HG03558 (cell line): ENCODE measurements at regions not wholly inside any gene's neighbourhood (a gene's known extent, or its start where the extent isn't known, plus 50 kb on each side); places are given as distances from the start of the nearest gene placed in this dataset.

ENCODE experiments used
- ATAC-seq: cut with Tn5 transposase; IDR thresholded peaks from one replicate; pipeline ENCODE4 v1.9.1; 2021; ENCODE audit warnings: moderate number of reproducible peaks; ENCODE audit not compliant: unreplicated experiment; ENCODE audit errors: extremely low read depth

DNA sequence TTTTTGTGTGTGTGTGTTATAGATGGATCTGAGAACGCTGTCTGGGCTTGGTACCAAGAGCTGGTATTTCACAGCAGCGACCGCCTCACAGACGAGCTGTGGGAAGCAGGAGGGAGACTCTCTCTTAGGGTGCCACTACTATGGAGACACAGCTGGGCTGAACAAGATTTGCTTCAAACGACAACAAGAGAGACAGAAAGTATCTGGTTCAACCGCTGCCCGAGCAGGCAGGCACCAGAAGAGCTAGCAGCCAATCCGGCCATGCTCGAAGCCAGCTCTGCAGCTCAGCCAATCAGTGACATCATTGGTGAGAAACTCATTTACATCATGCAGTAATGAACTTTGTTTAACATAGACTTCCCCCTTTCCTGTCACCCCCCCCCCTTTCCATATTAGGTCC is 341.3 kb downstream of the USP25 start:
- ATAC-seq: no peak

DNA sequence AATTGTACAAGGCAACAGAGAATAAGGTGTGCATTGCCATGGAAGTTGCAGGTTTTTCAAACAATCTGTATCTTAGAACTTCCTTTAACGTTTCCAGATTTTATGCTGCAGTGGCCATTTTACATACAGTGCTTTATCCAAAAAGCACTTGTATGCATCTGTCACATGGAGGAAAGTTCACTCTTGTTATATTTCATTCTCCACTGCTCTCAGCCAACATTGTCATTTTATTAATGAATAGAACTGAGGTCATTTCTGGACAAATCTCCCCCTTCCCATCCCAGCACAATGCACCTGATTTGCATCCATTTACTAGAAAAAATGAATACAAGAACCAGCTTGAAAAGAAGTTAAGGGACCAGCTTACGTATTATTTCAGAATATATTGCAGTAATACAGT is 342.0 kb downstream of the USP25 start:
- no peak for ATAC-seq

GRCh38 chr21:16072221-16072620 is 342.4 kb downstream of the USP25 start:
- no peak for ATAC-seq

GRCh38 chr21:16072737-16073136 is 343.0 kb downstream of the USP25 start:
- ATAC-seq: no peak

- no peak for ATAC-seq
Measured at GRCh38 chr21:16073586-16073985, 343.8 kb downstream of the USP25 start.

DNA sequence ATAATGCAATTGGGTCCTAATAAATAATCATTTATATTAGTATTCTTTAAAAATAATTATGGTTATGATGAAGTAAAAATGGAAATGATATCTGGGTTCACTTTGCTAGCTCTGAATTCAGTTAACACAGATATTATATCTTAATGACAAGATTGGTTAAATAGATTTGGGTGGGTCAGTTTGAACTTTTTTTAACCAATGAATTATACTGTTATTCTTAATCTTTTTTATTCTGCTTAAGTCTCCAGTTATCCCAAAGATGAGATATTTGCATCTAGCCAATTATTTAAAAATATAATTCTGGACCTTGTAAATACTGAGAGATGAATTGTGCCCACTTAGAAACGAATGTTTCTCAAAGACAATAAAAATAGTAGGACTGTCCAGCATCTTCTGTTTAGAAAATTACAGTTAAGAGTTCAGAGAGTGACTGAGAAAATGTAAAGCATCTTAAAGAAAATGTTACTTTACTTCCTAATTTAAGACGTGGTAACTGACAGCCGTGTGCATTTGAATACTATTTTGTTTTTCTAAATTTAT is 345.2 kb downstream of the USP25 start:
- no peak for ATAC-seq

DNA sequence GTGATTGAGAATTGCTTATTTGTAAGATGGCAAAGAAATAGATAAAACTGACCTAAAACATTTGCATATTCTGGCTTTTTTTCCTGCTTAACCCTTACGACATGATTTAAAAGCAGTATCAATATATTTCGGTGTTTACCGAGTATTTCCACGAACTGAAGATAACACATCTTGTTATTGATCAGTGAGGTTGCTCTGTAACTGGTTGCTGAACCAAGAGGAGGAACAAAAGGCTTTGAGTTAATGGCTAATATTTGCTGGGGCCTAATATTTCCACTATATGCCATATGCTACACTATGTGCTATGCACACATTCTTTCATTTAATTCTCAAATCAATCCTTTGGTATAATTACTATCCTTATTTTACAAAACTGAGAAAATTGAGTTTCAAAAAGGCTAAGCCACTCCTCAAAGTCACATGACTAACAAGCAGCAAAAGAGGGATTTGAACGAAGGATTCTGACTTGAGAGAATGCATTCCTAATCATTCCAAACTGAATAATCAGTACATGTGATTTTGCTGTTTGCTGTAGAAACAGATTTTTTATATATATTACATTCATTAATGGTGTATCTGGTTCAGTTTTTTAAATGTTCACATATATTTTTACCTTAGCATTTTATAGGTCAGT is 346.0 kb downstream of the USP25 start:
- ATAC-seq: no peak

DNA sequence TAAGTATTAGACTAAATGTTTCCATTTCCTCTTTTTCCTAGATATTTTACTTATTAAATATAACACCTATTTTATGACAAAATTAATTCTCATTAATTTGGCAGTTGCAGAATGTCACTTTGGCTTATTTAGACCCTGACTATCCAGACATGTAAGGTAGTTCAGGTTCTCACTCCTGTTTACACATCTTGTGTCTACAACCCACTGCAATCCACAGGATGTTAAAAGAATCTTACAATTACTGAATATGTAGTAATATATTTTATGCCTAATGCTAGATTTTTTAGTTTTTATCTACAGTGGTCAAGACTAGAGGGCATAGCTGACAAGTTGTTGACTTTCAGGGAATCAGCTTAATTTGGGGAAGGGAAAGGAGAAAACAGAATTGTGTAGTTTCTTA is 346.7 kb downstream of the USP25 start:
- ATAC-seq: no peak

- no peak for ATAC-seq
Measured at GRCh38 chr21:16078382-16078781, 348.6 kb downstream of the USP25 start.

DNA sequence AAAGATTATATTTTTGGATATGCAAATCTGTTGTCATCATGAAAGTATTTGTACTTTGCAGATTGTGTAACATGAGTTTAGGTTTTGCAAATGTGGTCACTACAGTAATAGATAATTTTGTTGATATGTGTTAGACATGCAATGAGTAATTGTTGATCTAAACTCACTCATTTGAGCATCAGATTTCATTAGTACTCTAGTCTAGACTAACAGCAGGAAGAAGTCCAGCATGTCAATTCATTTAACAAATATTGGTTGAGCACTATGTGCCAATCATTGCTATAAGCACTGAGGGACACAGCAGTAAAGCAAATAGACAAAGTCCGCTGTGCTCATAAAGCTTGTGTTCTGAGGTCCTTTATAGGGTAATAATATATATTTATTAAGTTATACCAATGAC is 350.0 kb downstream of the USP25 start:
- no peak for ATAC-seq

DNA sequence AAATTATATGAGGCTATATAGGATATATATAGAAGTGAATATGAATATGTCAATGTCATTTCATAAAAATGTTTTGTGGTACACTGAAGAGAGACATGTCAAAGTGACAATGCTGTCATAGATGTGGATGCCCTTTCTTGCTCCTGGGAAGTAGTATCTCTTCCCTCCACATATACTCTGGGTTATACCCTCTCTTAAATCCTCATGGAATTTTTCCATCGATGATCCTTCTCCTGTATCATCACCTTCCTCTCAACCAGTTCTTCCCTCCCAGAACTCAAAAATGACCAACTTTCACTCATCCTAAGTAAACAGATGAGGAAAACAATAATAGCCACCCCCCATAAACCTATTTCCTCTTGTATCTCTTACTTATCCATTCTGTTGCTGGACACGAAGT is 351.5 kb downstream of the USP25 start:
- no peak for ATAC-seq

- ATAC-seq: no peak
Measured at GRCh38 chr21:16082038-16082816, 352.4 kb downstream of the USP25 start.

- no peak for ATAC-seq
Measured at GRCh38 chr21:16084776-16085364, 355.1 kb downstream of the USP25 start.

DNA sequence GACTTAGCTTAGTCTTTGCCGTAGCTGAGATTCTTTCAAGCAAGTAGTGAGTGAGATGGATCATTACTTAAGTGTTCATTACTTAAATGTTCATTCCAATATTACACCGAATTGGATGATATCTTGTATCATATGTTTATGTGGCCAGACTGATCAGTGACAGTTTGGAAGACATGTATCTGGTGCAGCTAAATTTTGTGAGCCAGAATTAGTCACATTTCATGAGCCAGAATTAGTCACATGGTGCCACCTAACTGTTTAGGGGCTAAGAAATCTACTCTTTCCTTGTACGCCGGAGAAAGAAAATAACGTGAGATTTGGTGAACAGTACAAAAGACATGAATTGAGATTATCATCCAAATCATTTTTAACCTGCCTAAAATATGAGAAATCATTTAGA is 355.6 kb downstream of the USP25 start:
- ATAC-seq: no peak

DNA sequence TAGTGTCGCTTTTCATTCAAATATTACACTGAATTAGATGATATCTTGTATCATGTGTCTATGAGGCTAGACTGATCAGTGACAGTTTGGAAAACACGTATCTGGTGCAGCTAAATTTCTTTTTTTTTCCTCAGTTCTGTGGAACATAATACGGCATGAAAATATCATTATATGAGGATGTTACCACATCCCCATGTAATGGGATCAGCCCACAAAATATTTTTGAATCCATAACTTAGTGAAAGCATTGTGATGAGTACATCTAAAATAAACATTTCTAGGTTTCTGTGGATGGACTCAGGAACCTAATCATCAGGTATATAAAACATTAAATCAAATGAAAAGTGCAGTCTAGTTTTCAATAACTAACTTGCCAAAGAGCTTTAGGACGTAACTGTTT is 356.3 kb downstream of the USP25 start:
- no peak for ATAC-seq

DNA sequence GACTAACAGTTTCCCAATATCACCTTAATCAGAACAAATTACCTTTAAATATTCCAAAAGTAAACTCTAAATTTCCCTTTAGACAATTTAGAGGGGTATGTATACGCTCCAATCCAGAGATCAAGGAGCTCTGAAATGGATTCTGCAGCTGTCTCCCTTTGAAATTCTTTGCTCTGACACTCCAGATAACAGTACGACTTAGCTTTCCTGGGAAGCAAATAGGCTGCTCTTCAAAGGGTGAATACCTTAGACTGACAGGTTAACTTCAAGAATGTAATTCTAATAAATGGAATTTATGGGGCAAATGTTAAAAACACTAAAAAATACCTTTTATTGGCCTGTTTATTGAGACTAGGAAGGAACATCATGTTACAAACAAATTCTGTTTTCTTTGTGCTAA is 357.2 kb downstream of the USP25 start:
- ATAC-seq: no peak

DNA sequence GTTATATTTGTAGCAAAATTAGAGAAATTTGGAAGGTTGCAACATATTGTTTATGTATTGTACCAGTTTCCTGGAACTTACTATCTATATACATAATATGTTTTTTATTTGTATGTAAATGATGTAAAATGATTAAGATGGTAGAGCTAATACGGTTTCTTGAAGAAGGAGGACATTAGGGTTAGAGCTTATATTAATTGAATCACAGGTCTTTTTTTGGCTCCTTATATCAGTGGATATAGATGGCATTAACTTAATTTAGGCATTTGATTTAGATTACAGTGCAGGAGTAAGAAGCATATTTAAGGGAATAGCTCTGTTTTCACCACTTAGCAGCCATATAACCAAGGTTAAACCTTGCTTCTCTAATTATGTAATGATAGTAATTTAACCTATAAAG is 357.7 kb downstream of the USP25 start:
- ATAC-seq: no peak

DNA sequence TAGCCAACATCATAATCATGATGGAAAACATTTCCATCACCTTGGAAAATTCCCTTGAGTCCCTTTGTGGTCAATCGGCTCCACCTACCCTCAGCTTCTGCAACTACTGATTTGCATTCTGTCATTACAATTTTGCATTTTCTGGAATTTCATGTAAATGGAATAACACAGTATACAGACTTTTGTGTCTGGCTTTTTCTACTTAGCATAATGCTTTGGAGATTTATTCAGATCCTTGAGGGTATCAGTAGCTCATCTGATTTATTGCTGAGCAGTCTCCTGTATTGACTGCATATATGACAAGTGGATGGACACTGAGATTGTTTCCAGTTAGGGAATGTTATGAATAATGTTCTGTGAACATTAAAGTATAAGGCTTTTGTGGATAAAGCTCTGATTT is 358.3 kb downstream of the USP25 start:
- ATAC-seq: no peak

GRCh38 chr21:16095005-16095404 is 365.2 kb downstream of the USP25 start:
- no peak for ATAC-seq

DNA sequence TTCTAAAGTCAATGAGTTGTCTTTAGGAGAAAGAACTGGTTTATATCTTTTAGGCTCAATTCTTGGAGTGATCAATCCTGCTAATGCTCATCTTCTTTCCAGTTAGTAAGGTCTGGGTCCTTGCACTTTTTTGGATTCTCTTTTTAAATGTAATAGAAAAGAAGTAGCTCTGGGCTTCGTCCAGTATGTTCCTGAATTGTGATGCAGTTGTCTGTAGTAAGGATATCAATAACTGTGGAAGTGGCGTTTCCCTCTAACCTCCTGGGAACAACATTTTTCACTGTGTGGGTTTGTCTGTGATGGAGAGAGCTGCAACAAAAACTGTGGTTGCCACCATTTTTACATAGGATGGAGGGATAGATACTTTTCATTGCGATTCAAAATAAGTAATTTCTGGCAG is 367.2 kb downstream of the USP25 start:
- ATAC-seq: no peak

- ATAC-seq: no peak
Measured at GRCh38 chr21:16102113-16102512, 372.3 kb downstream of the USP25 start.
